Frontal cortex (tissue), 3 donors: ENCODE measurements at regions not wholly inside any gene's neighbourhood (a gene's known extent, or its start where the extent isn't known, plus 50 kb on each side); places are given as distances from the start of the nearest gene placed in this dataset.
"Not testable (repeated sequence)": the region's sequence is repeated elsewhere in the genome, so short reads cannot be mapped to it uniquely, and the experiment has no call there.

Experiments
- DNase-seq, 2 donors: peaks; one replicate each; pipeline ENCODE4 v3.0.0; 2012; ENCODE audit warnings: low spot score in 2 of 2
- FAIRE-seq: peaks from 2 replicates; lab custom pipeline; 2012; peaks lifted over from hg19 to GRCh38; lab: Jason Lieb, UNC
- donor health status: control.
- donor health status: control.
- donor health status: control.

GRCh38 chr14:106134886-106135285 is 608.5 kb downstream of the TMEM121 start:
- FAIRE-seq (no peak), DNase-seq (no peak)

- DNase-seq = no peak
- FAIRE-seq = no peak
Observed at GRCh38 chr14:106141242-106142220, 615.1 kb downstream of the TMEM121 start.

- not testable (repeated sequence) for FAIRE-seq
Observed at GRCh38 chr14:106145731-106146130, 619.3 kb downstream of the TMEM121 start.

GRCh38 chr14:106153362-106153955 is 627.1 kb downstream of the TMEM121 start:
- not testable (repeated sequence) for FAIRE-seq, DNase-seq

More at GRCh38 chr14:106145731-106146130, 619.3 kb downstream of the TMEM121 start:
- not testable (repeated sequence) for DNase-seq

- FAIRE-seq (no peak), DNase-seq (no peak)
Observed at GRCh38 chr14:106163316-106163715, 636.9 kb downstream of the TMEM121 start.

GRCh38 chr14:106163812-106164211 is 637.4 kb downstream of the TMEM121 start:
- DNase-seq, FAIRE-seq: not testable (repeated sequence)

- DNase-seq (no peak), FAIRE-seq (no peak)
Observed at GRCh38 chr14:106166232-106166631, 639.8 kb downstream of the TMEM121 start.

GRCh38 chr14:106166650-106167204 is 640.3 kb downstream of the TMEM121 start:
- FAIRE-seq (no peak), DNase-seq (no peak)

- DNase-seq, FAIRE-seq: not testable (repeated sequence)
Observed at GRCh38 chr14:106170163-106170658, 643.8 kb downstream of the TMEM121 start.

- no peak for FAIRE-seq
- no peak for DNase-seq
Observed at GRCh38 chr14:106174206-106174605, 647.8 kb downstream of the TMEM121 start.

GRCh38 chr14:106177266-106178246 is 651.2 kb downstream of the TMEM121 start:
- DNase-seq, FAIRE-seq: not testable (repeated sequence)

GRCh38 chr14:106179761-106180160 is 653.4 kb downstream of the TMEM121 start:
- no peak for FAIRE-seq
- no peak for DNase-seq

GRCh38 chr14:106184771-106185170 is 658.4 kb downstream of the TMEM121 start:
- DNase-seq, FAIRE-seq: not testable (repeated sequence)

GRCh38 chr14:106185174-106185836 is 658.9 kb downstream of the TMEM121 start:
- FAIRE-seq = not testable (repeated sequence)

GRCh38 chr14:106185837-106186233 is 659.5 kb downstream of the TMEM121 start:
- DNase-seq (no peak), FAIRE-seq (no peak)

More at GRCh38 chr14:106185174-106185836, 658.9 kb downstream of the TMEM121 start:
- not testable (repeated sequence) for DNase-seq

GRCh38 chr14:106187216-106187615 is 660.8 kb downstream of the TMEM121 start:
- no peak for FAIRE-seq
- DNase-seq = no peak

- not testable (repeated sequence) for DNase-seq, FAIRE-seq
Observed at GRCh38 chr14:106192701-106193100, 666.3 kb downstream of the TMEM121 start.

GRCh38 chr14:106196459-106196858 is 670.1 kb downstream of the TMEM121 start:
- not testable (repeated sequence) for FAIRE-seq, DNase-seq
